Aorta (tissue), 5 donors: ENCODE measurements at regions not wholly inside any gene's neighbourhood (a gene's known extent, or its start where the extent isn't known, plus 50 kb on each side); places are given as distances from the start of the nearest gene placed in this dataset.

Experiments used
- ATAC-seq: fragments of 200-7000 bp; cut with Tn5 transposase; one replicate; pipeline ENCODE4 v1.9.1; 2022; ENCODE audit warnings: moderate library complexity; ENCODE audit not compliant: low FRiP score
- DNase-seq, 2 donors: peaks; one replicate each; pipeline ENCODE4 v3.0.0-alpha.2; 2020
- H3K27ac ChIP-seq, 2 donors: one replicate each; pipeline ENCODE4 v1.5.1; 2013; ENCODE audit warnings: low read length in 2 of 2, mild to moderate bottlenecking in 2 of 2, moderate library complexity in 2 of 2, control low read depth in 1 of 2, inconsistent platforms in 1 of 2, low read depth in 1 of 2
- H3K27me3 ChIP-seq, 2 donors: one replicate each; pipeline ENCODE4 v1.6.1; 2013; ENCODE audit warnings: control low read depth in 1 of 2, low read length in 1 of 2, mild to moderate bottlenecking in 1 of 2, moderate library complexity in 1 of 2; ENCODE audit not compliant: insufficient read depth in 2 of 2, control insufficient read depth in 1 of 2
- H3K36me3 ChIP-seq, 2 donors: one replicate each; pipeline ENCODE4 v1.6.1; 2013; ENCODE audit warnings: control low read depth in 1 of 2, low read length in 1 of 2, mild to moderate bottlenecking in 1 of 2; ENCODE audit not compliant: insufficient read depth in 2 of 2, control insufficient read depth in 1 of 2
- H3K4me1 ChIP-seq, 2 donors: one replicate each; pipeline ENCODE4 v1.6.1; 2013; ENCODE audit warnings: low read length in 2 of 2, control low read depth in 1 of 2, mild to moderate bottlenecking in 1 of 2, moderate library complexity in 1 of 2; ENCODE audit not compliant: insufficient read depth in 2 of 2, control insufficient read depth in 1 of 2
- H3K4me3 ChIP-seq, 2 donors: one replicate each; pipeline ENCODE4 v1.5.1; 2013; ENCODE audit warnings: low read length in 2 of 2, control low read depth in 1 of 2, mild to moderate bottlenecking in 1 of 2
- H3K9me3 ChIP-seq: one replicate; pipeline ENCODE4 v1.6.1; 2013; ENCODE audit warnings: mild to moderate bottlenecking, low read length; ENCODE audit not compliant: control insufficient read depth
- WGBS, 2 donors: extraction: QIAGEN DNeasy Blood & Tissue Kit; methylation state at CpG; one replicate each; pipeline ENCODE4 v1.1.7; 2013; 5-methylcytosine and 5-hydroxymethylcytosine counted together
- intact Hi-C, 2 donors: fragments of 100-400 bp; cut with DNase I; formaldehyde crosslinking; loops; one replicate each; pipeline versions ENCODE4 v1.14.2 to v1.15.0; 2022
- donor health status: healthy with polysubstance abuse.
- donor health status: Bipolar disorder and iron deficiency.
- donor health status: DM: no; HTN: no; CAD: no.
- donor health status: DM: no; HTN: no; CAD: no.
- donor health status: DM: yes; HTN: yes; CAD: no.

DNA sequence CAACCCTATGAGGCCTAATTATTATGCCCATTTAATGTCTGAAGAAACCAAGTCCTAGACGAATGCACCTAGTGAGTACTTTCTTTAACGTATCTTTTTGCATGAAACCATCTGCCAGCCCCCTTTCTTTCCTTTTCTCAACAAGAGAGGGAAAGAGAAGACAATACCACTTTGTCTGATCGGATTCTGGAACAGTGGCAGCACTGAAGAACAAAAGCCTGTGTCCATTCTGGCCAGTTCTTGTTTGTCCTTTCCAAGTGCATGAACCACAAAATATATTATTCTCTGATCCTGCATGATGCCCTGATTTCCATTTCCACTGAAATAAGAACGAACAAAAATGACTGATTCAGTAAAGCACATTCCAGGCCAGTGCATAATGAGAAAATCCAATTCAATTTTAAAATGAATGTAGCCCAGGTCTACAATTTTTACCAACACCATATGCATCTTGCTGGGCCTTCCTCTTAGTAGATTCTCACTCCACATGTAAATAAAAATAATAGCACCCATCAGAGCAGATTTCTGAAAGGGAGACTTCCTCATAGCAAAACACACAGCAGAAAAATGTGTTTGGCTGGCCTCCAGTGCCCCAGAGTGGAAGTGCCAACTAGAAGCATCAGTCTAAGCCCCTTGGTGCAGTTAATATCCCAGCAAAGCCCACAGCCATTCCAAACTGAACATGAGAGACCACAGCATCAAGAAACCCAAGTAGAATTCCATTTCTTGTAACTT, 422.6 kb upstream of the ID2 start:
- intact Hi-C loops = loop anchor here in 1 of 2 donors (10.0 kb wide), 1 partner anchor 426 kb away; the partner anchor contains the start of gene ID2
- Histone ChIP-seq H3K27ac (no peak overlapping the region), H3K36me3 (no peaks in the 10 kb centered on the region), H3K9me3 (no peaks in the 10 kb centered on the region), H3K4me3 (no peak overlapping the region), H3K4me1 (peaks cover 0 to 5% of the 10 kb centered on the region in 2 donors), H3K27me3 (no peaks in the 10 kb centered on the region)
- ATAC-seq = no peak
- 79 to 82% methylated on average over 4 of the region's 4 CpGs for WGBS, 2 donors
- peak in 1 of 2 donors; percentile 69 for DNase-seq

DNA sequence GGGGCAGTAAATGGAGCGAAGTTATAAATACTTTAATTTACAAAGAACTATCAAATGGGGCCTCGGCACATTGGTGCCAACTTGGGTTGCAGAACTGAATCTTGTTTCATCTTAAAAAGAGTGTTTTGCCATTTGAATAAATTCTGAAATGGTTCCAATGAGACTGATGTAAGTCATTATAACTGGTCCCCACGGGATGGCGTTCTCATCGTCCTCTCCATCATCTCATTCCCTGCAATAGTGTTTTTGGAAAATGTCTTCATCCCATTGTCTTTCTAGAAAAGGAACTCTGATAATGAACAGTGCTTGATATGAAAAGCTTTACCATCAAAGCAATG, 422.0 kb upstream of the ID2 start:
- H3K9me3 ChIP-seq = no peaks in the 10 kb centered on the region
- DNase-seq (no peak), ATAC-seq (no peak)
- peaks cover 0 to 5% of the 10 kb centered on the region in 2 donors for H3K4me1 ChIP-seq
- 86 to 89% methylated on average over 5 of the region's 5 CpGs for WGBS, 2 donors
- no peak overlapping the region for H3K4me3 ChIP-seq
- no peak overlapping the region for H3K27ac ChIP-seq
- no peaks in the 10 kb centered on the region for H3K36me3 ChIP-seq
- intact Hi-C loops = loop anchor here in 1 of 2 donors (10.0 kb wide), 1 partner anchor 425 kb away; the partner anchor contains the start of gene ID2
- H3K27me3 ChIP-seq = no peaks in the 10 kb centered on the region

DNA sequence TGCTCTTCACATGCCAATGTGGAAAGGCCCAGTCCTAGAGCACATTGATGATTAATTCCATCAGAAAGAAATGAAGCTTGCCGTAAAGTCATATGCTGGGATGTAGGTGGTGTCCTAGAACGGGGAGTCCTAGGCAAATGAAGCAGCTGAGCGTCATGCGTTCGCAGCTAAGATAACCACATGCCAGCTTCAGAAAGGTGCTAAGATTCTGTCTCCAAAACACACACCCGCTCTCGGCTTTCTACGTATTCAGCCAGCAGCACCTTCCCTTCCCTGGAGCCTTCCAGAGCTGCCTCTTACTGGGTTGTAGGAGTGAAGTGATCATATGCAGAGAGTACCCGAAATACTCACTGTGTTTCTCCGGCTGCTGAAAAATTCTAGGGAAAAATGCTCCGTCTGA, 421.6 kb upstream of the ID2 start:
- ATAC-seq (no peak), DNase-seq (no peak)
- Histone ChIP-seq H3K9me3 (no peaks in the 10 kb centered on the region), H3K36me3 (no peaks in the 10 kb centered on the region), H3K4me3 (no peak overlapping the region), H3K27ac (no peak overlapping the region), H3K4me1 (peaks cover 0 to 5% of the 10 kb centered on the region in 2 donors), H3K27me3 (no peaks in the 10 kb centered on the region)
- 88 to 89% methylated on average over 11 of the region's 11 CpGs for whole genome bisulfite sequencing, 2 donors
- intact Hi-C loops = no loop called here

DNA sequence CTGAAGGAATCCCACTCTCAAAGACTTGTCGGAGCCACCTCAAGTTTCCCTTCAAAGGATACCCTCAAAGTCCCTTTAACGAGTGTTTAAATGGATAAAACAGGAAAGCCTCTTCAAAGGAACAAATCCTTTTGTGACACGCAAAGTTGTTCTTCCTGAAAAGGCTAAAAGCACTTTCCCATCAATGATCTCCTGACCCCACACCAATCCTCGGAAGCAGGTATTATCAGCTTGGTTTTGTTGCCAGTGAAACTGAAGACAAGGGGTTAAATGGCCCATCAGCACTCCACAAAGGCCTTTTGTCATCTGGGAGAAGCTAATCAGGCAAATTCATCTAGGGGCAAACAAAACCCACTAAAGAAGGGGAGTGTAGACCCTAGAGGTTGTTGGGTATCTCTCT, 418.0 kb upstream of the ID2 start:
- 72 to 73% methylated on average over 4 of the region's 4 CpGs for WGBS, 2 donors
- Histone ChIP-seq H3K9me3 (no peaks in the 10 kb centered on the region), H3K4me1 (peaks cover 0 to 5% of the 10 kb centered on the region in 2 donors), H3K36me3 (no peaks in the 10 kb centered on the region), H3K27me3 (no peaks in the 10 kb centered on the region), H3K27ac (no peak overlapping the region), H3K4me3 (no peak overlapping the region)
- intact Hi-C loops = no loop called here
- no peak for DNase-seq
- no peak for ATAC-seq

DNA sequence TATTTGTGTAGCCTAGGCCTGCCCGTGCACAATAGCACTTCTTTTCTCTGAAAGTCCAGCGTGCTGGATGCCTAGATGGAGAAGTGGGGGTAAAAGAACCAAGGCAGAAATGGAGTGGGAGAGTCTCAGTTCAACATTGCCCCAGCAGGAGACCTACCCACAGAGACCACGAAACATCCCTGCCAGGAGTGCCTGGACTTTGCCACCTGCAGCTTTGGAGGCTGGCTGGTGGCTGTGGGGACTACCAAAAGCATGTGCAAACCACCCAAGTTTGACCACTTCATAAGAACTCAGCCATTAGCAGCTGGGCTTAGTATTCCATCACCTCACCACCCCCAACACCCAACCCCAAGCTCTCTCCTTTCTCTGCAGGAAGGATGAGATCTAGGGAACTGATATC, 416.9 kb upstream of the ID2 start:
- intact Hi-C loops = no loop called here
- Histone ChIP-seq H3K27me3 (no peaks in the 10 kb centered on the region), H3K9me3 (no peaks in the 10 kb centered on the region), H3K4me3 (no peak overlapping the region), H3K36me3 (no peaks in the 10 kb centered on the region), H3K27ac (no peak overlapping the region), H3K4me1 (no peaks in the 10 kb centered on the region)
- DNase-seq (no peak), ATAC-seq (no peak)
- WGBS, 2 donors = 96 to 100% methylated on average over 3 of the region's 3 CpGs

DNA sequence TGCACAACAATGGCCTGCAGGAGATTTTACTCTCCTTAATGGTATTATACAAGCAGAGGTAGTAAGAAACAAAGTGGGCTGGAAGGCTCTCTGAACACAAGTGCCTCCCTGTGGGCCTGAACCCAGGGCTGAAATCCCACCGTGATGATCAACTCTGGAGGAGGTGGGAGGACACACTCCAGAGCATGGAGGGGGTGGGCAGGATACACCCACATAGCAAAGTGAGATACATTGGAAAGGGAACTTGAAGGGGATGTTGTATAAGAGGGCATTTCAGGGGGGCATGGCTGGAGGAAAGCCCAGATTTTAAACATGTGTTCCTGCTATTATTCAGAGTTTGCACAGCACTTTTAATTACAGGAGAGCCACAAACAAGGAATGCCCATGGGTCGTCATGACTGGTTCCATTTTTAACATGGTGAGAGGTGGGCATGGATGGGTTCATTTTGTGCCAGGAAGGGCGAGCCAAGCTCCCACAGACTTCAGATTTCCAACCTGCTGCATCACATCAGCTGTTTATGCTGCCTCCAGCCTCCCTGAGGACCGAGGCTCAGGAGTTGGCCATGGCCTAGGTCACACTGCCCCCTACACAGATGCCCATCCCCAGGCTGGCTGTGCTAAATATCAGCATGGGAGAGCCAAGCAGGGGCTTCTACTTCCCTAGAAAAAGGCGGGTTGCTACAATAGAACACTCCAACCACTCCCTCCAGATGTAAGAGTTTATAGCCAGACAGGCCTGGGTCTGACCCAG, 416.2 kb upstream of the ID2 start:
- no peak overlapping the region for H3K4me3 ChIP-seq
- no peak for ATAC-seq
- no peak for DNase-seq
- intact Hi-C loops = no loop called here
- H3K27ac ChIP-seq = no peak overlapping the region
- H3K9me3 ChIP-seq = no peaks in the 10 kb centered on the region
- H3K4me1 ChIP-seq = no peaks in the 10 kb centered on the region
- 92 to 95% methylated on average over 5 of the region's 5 CpGs for WGBS, 2 donors
- H3K36me3 ChIP-seq = no peaks in the 10 kb centered on the region
- H3K27me3 ChIP-seq = no peaks in the 10 kb centered on the region

DNA sequence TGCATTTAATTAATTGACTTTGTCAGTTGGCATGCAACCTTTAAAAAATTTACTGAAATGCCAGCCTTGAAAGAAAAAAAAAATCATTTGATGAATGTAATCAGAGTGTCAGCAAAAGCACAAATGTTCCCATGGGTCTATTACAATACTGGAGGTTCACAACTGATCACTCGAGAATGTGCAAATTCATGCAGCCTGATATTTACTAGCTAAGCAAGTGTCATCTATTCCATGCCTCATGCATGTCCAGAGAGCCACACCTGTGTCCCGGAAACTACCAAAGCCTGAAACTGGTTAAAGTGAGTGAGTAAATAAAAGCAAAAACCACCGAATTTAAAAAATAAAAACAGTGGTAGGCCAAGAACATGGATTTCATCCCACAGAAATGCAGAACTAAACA, 415.3 kb upstream of the ID2 start:
- Histone ChIP-seq H3K27me3 (no peaks in the 10 kb centered on the region), H3K27ac (no peak overlapping the region), H3K4me1 (no peaks in the 10 kb centered on the region), H3K36me3 (no peaks in the 10 kb centered on the region), H3K4me3 (no peak overlapping the region), H3K9me3 (no peaks in the 10 kb centered on the region)
- DNase-seq (no peak), ATAC-seq (no peak)
- WGBS, 2 donors = 89 to 91% methylated on average over 3 of the region's 3 CpGs
- intact Hi-C loops = no loop called here

DNA sequence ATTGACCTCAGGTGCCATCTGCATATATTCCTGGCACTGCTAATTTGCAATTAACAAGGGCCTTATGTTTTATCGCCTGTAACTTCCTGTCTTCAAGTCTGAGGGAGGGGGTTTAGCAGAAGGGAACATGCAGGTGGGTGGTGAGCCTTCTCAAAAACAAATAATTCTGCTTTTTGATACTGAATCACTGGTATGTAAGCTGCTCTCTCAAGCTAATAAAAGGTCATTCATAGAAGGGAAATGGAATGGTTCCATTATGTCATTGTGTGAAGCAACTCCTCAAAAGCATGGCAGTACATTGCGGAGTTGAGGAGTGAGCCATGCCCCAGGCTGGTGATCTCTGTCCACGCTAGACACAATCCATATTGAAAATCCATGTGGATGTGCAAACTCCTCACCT, 414.8 kb upstream of the ID2 start:
- ATAC-seq (no peak), DNase-seq (no peak)
- no peaks in the 10 kb centered on the region for H3K27me3 ChIP-seq
- H3K4me3 ChIP-seq = no peak overlapping the region
- WGBS, 2 donors = 98 to 99% methylated on average over 3 of the region's 3 CpGs
- intact Hi-C loops = no loop called here
- H3K27ac ChIP-seq = no peak overlapping the region
- H3K4me1 ChIP-seq = no peaks in the 10 kb centered on the region
- no peaks in the 10 kb centered on the region for H3K36me3 ChIP-seq
- no peaks in the 10 kb centered on the region for H3K9me3 ChIP-seq

DNA sequence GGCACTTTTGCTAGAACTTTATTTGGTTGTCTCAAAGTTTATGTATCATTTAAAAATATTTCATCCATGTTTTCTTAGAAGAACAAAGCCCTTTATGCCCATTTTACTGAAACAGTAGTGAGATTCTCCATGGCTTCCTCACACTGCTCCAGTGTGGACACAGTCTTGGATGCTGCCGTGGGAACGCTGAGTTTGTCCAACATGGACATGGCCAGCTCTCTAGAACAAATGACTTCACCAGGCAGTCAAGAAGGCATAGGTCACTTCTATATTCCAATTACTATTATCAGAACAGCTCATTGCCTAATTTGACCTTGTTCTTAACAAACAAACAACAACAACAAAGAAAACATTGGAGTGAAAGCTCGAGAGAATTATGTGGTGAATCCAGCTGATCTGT, 414.1 kb upstream of the ID2 start:
- intact Hi-C loops = no loop called here
- Histone ChIP-seq H3K4me1 (no peaks in the 10 kb centered on the region), H3K36me3 (no peaks in the 10 kb centered on the region), H3K4me3 (no peak overlapping the region), H3K27me3 (no peaks in the 10 kb centered on the region), H3K27ac (no peak overlapping the region), H3K9me3 (no peaks in the 10 kb centered on the region)
- DNase-seq = no peak
- ATAC-seq = no peak
- 91 to 93% methylated on average over 3 of the region's 3 CpGs for WGBS, 2 donors
